Neural crest cell (in vitro differentiated cells): ENCODE measurements at regions not wholly inside any gene's neighbourhood (a gene's known extent, or its start where the extent isn't known, plus 50 kb on each side); places are given as distances from the start of the nearest gene placed in this dataset.

Source experiments
- DNase-seq: peaks from one replicate; pipeline ENCODE4 v3.0.0; 2021; ENCODE audit warnings: low read depth, mixed read lengths, low spot score
- H3K27ac Mint-ChIP-seq: one replicate; pipeline ENCODE4 v1.8.0; 2021; ENCODE audit warnings: mild to moderate bottlenecking, mixed read lengths; ENCODE audit not compliant: unreplicated experiment
- H3K27me3 Mint-ChIP-seq: 2 replicates; pipeline ENCODE4 v1.8.0; 2021; ENCODE audit warnings: low read depth, mild to moderate bottlenecking, mixed read lengths
- H3K36me3 Mint-ChIP-seq: 2 replicates; pipeline ENCODE4 v1.8.0; 2021; ENCODE audit warnings: low read depth, mild to moderate bottlenecking, mixed read lengths
- H3K4me1 Mint-ChIP-seq: 2 replicates; pipeline ENCODE4 v1.8.0; 2021; ENCODE audit warnings: mixed read lengths
- H3K4me3 Mint-ChIP-seq: one replicate; pipeline ENCODE4 v1.8.0; 2021; ENCODE audit warnings: mild to moderate bottlenecking, mixed read lengths
- H3K9me3 Mint-ChIP-seq: 2 replicates; pipeline ENCODE4 v1.8.0; 2021; ENCODE audit warnings: mixed read lengths
- CTCF ChIP-seq: fragments of 200-600 bp; sonication (generic); conservative IDR thresholded peaks from 2 replicates; pipeline ENCODE4 v1.5.0; 2021; ENCODE audit warnings: antibody characterized with exemption, mild to moderate bottlenecking

GRCh38 chrX:15971696-15972095 lies 117.1 kb upstream of the AP1S2 start:
- no peak overlapping the region for H3K27ac Mint-ChIP-seq
- H3K36me3 Mint-ChIP-seq, result no peaks in the 10 kb centered on the region
- no peak overlapping the region for H3K4me3 Mint-ChIP-seq
- no peaks in the 10 kb centered on the region for H3K9me3 Mint-ChIP-seq
- no peak for DNase-seq
- peaks cover 15% of the 10 kb centered on the region for H3K4me1 Mint-ChIP-seq
- TF ChIP-seq CTCF, result no peak
- H3K27me3 Mint-ChIP-seq, result no peaks in the 10 kb centered on the region

GRCh38 chrX:15963858-15964257 lies 109.2 kb upstream of the AP1S2 start:
- Mint-ChIP-seq H3K36me3 (no peaks in the 10 kb centered on the region), H3K27ac (no peak overlapping the region), H3K4me1 (peaks cover 3% of the 10 kb centered on the region), H3K9me3 (peaks cover 4% of the 10 kb centered on the region), H3K4me3 (no peak overlapping the region), H3K27me3 (no peaks in the 10 kb centered on the region)
- DNase-seq, result no peak
- no peak for TF ChIP-seq CTCF

GRCh38 chrX:15960237-15960636 lies 105.6 kb upstream of the AP1S2 start:
- H3K9me3 Mint-ChIP-seq, result peaks cover 4% of the 10 kb centered on the region
- H3K27me3 Mint-ChIP-seq, result no peaks in the 10 kb centered on the region
- H3K4me3 Mint-ChIP-seq, result no peak overlapping the region
- TF ChIP-seq CTCF, result no peak
- no peak for DNase-seq
- H3K27ac Mint-ChIP-seq, result no peak overlapping the region
- H3K4me1 Mint-ChIP-seq, result peaks cover 16% of the 10 kb centered on the region
- H3K36me3 Mint-ChIP-seq, result no peaks in the 10 kb centered on the region

GRCh38 chrX:15956681-15957080 lies 102.1 kb upstream of the AP1S2 start:
- Mint-ChIP-seq H3K27ac (peak overlapping the region; percentile 54), H3K9me3 (peaks cover 4% of the 10 kb centered on the region), H3K27me3 (no peaks in the 10 kb centered on the region), H3K36me3 (no peaks in the 10 kb centered on the region), H3K4me1 (peaks cover 22% of the 10 kb centered on the region), H3K4me3 (no peak overlapping the region)
- no peak for DNase-seq
- TF ChIP-seq CTCF, result no peak

GRCh38 chrX:15953801-15954200 lies 99.2 kb upstream of the AP1S2 start:
- no peak overlapping the region for H3K27ac Mint-ChIP-seq
- no peak overlapping the region for H3K4me3 Mint-ChIP-seq
- H3K4me1 Mint-ChIP-seq, result peaks cover 26% of the 10 kb centered on the region
- TF ChIP-seq CTCF, result no peak
- no peaks in the 10 kb centered on the region for H3K9me3 Mint-ChIP-seq
- H3K27me3 Mint-ChIP-seq, result no peaks in the 10 kb centered on the region
- H3K36me3 Mint-ChIP-seq, result no peaks in the 10 kb centered on the region
- DNase-seq, result no peak

- TF ChIP-seq CTCF, result no peak
- no peaks in the 10 kb centered on the region for H3K27me3 Mint-ChIP-seq
Observed at GRCh38 chrX:15952212-15952611, 97.6 kb upstream of the AP1S2 start.

More at GRCh38 chrX:15952212-15952611, 97.6 kb upstream of the AP1S2 start:
- peaks cover 33% of the 10 kb centered on the region for H3K4me1 Mint-ChIP-seq
- no peak for DNase-seq
- no peaks in the 10 kb centered on the region for H3K9me3 Mint-ChIP-seq
- H3K4me3 Mint-ChIP-seq, result no peak overlapping the region
- no peaks in the 10 kb centered on the region for H3K36me3 Mint-ChIP-seq
- no peak overlapping the region for H3K27ac Mint-ChIP-seq
